Pancreas (tissue), 10 donors: ENCODE measurements at regions not wholly inside any gene's neighbourhood (a gene's known extent, or its start where the extent isn't known, plus 50 kb on each side); places are given as distances from the start of the nearest gene placed in this dataset.

Experiments used
- ATAC-seq, 4 donors: fragments of 200-7000 bp; cut with Tn5 transposase; one replicate each; pipeline versions ENCODE4 v1.8.0 to v1.9.1; 2020; ENCODE audit warnings: mild to moderate bottlenecking in 4 of 4, moderate library complexity in 4 of 4
- DNase-seq, 6 donors: peaks; one replicate each; pipeline ENCODE4 v3.0.0-alpha.2; 2020
- FAIRE-seq: peaks from 2 replicates; lab custom pipeline; 2012; peaks lifted over from hg19 to GRCh38; lab: Jason Lieb, UNC
- H3K27ac ChIP-seq, 4 donors: fragments of 200-600 bp; sonication (generic); 1 replicate in 3 of 4; 2 replicates in 1 of 4; pipeline versions ENCODE4 v1.5.0 to v1.8.0; 2020
- H3K27me3 ChIP-seq, 4 donors: fragments of 200-600 bp; one replicate each; pipeline ENCODE4 v1.8.0; 2021
- H3K36me3 ChIP-seq, 3 donors: fragments of 200-600 bp; sonication (generic) in 1 of 3; one replicate each; pipeline versions ENCODE4 v1.5.0 to v1.8.0; 2020 to 2021
- H3K4me1 ChIP-seq, 3 donors: fragments of 200-600 bp; one replicate each; pipeline ENCODE4 v1.8.0; 2021
- H3K4me3 ChIP-seq, 4 donors: fragments of 200-600 bp; sonication (generic) in 2 of 4; one replicate each; pipeline versions ENCODE4 v1.5.0 to v1.8.0; 2020 to 2021
- H3K9me3 ChIP-seq, 4 donors: fragments of 200-600 bp; one replicate each; pipeline ENCODE4 v1.8.0; 2021
- CTCF ChIP-seq, 4 donors: fragments of 200-600 bp; sonication (generic) in 3 of 4; IDR thresholded peaks; one replicate each; pipeline versions ENCODE4 v1.5.0 to v1.8.0; 2021; ENCODE audit warnings: antibody characterized with exemption in 4 of 4
- WGBS, 2 donors: extraction: QIAGEN DNeasy Blood & Tissue Kit; methylation state at CpG; one replicate each; pipeline ENCODE4 v1.1.7; 2013; 5-methylcytosine and 5-hydroxymethylcytosine counted together
- intact Hi-C, 3 donors: fragments of 100-400 bp; cut with DNase I; formaldehyde crosslinking; loops; one replicate each; pipeline versions ENCODE4 v1.11.1 to v1.14.2; 2022
- donor health status: healthy with polysubstance abuse.
- donor health status: DM: no; HTN: no; CAD: no; lungs with moderate emphysema.
- donor health status: DM: no; HTN: no; CAD: no.
- donor health status: control.
- donor health status: control.
- donor health status: Bipolar disorder and iron deficiency.
- donor health status: DM: yes; HTN: yes; CAD: no.
- donor health status: DM: no; HTN: no; CAD: no.
- donor health status: DM: no; HTN: no; CAD: no.
- donor health status: DM: yes; HTN: yes; CAD: no.

GRCh38 chr2:67838205-67838604, 224.6 kb downstream of the C1D start:
- Histone ChIP-seq H3K27me3 (no peaks in the 10 kb centered on the region), H3K9me3 (no peaks in the 10 kb centered on the region), H3K4me3 (no peak overlapping the region), H3K36me3 (no peaks in the 10 kb centered on the region), H3K4me1 (peaks cover 20 to 34% (median 33%) of the 10 kb centered on the region in 3 donors), H3K27ac (peak overlapping the region in 3 of 4 donors; percentile 28 to 79 (median 79))
- ATAC-seq, result no peak
- WGBS, 2 donors, result 94 to 96% methylated on average over 3 of the region's 3 CpGs
- intact Hi-C loops, result loop anchor here in 1 of 3 donors (10.0 kb wide), 1 partner anchor 103 kb away; no protein-coding TSS in a partner anchor
- no peak for TF ChIP-seq CTCF (IDR thresholded peaks at IDR 0.05)
- DNase-seq, result no peak
- FAIRE-seq, result no peak

DNA sequence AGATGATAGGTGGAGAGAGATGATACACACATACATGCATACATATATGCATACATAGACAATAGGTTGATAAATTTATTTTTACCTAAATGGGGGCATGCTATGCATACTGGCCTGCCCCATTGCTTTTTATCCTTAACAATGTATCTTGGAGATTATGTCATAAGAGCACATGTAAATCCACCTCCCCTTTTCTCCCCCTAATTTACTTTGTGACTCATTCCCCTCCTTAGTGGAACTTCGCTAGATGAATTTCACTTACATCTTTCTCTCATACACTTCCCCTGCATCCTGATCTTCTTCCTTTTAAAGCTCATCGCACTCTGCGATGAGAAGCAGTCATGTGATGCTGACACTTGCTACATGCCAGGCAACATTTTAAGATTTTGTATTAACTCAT, 223.6 kb downstream of the C1D start:
- FAIRE-seq, result no peak
- no peak for TF ChIP-seq CTCF (IDR thresholded peaks at IDR 0.05)
- Histone ChIP-seq H3K4me3 (no peak overlapping the region), H3K27ac (no peak overlapping the region), H3K27me3 (no peaks in the 10 kb centered on the region), H3K4me1 (peaks cover 20 to 34% (median 33%) of the 10 kb centered on the region in 3 donors), H3K9me3 (no peaks in the 10 kb centered on the region), H3K36me3 (no peaks in the 10 kb centered on the region)
- intact Hi-C loops, result loop anchor here in 1 of 3 donors (10.0 kb wide), 1 partner anchor 104 kb away; no protein-coding TSS in a partner anchor
- ATAC-seq, result no peak
- DNase-seq, result no peak
- 73 to 74% methylated on average over 3 of the region's 3 CpGs for WGBS, 2 donors

GRCh38 chr2:67839668-67840067, 223.1 kb downstream of the C1D start:
- DNase-seq, result no peak
- no peak for FAIRE-seq
- H3K9me3 ChIP-seq, result no peaks in the 10 kb centered on the region
- peaks cover 20 to 34% (median 33%) of the 10 kb centered on the region in 3 donors for H3K4me1 ChIP-seq
- no peak for TF ChIP-seq CTCF (IDR thresholded peaks at IDR 0.05)
- no peak overlapping the region for H3K4me3 ChIP-seq
- no peaks in the 10 kb centered on the region for H3K36me3 ChIP-seq
- WGBS, 2 donors, result 39% methylated on average over 3 of the region's 3 CpGs
- no peaks in the 10 kb centered on the region for H3K27me3 ChIP-seq
- no peak for ATAC-seq
- intact Hi-C loops, result loop anchor here in 2 of 3 donors (5.0 to 10.0 kb wide), 2 partner anchors 105 to 107 kb away; no protein-coding TSS in a partner anchor
- H3K27ac ChIP-seq, result no peak overlapping the region

GRCh38 chr2:67840460-67841068, 222.2 kb downstream of the C1D start:
- DNase-seq, result peak; percentile 80 to 91 (median 82)
- TF ChIP-seq CTCF (IDR thresholded peaks at IDR 0.05), result peak; percentile 45 to 86 (median 75)
- H3K27ac ChIP-seq, result no peak overlapping the region
- H3K27me3 ChIP-seq, result no peaks in the 10 kb centered on the region
- 20 to 21% methylated on average over 5 of the region's 5 CpGs for WGBS, 2 donors
- H3K36me3 ChIP-seq, result no peaks in the 10 kb centered on the region
- FAIRE-seq, result no peak
- intact Hi-C loops, result loop anchor here in 1 of 3 donors (5.0 kb wide), 1 partner anchor 108 kb away; no protein-coding TSS in a partner anchor
- H3K9me3 ChIP-seq, result no peaks in the 10 kb centered on the region
- H3K4me1 ChIP-seq, result peaks cover 22 to 34% (median 34%) of the 10 kb centered on the region in 3 donors
- H3K4me3 ChIP-seq, result no peak overlapping the region
- peak; percentile 86 to 94 (median 90) for ATAC-seq

DNA sequence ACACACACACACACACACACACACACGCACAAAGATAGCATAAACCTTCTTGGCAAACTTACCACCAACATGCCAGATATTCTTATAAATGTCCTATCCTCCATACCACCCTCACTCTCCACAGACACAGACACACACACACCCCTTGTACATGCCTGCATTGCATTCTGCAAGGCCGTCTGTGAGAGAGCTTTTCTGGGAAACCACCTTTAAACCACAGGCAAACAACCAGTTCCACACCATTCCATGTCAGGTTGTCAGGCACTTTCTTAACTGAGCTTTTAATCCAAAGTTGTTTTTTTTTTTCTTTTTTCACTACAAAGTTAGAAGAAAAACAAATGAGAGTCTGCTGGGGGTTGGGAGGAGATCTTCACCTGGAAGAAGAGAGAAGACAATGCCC, 221.1 kb downstream of the C1D start:
- no peak for TF ChIP-seq CTCF (IDR thresholded peaks at IDR 0.05)
- FAIRE-seq, result no peak
- Histone ChIP-seq H3K27ac (no peak overlapping the region), H3K4me1 (peaks cover 16 to 31% (median 26%) of the 10 kb centered on the region in 3 donors), H3K9me3 (no peaks in the 10 kb centered on the region), H3K36me3 (no peaks in the 10 kb centered on the region), H3K4me3 (no peak overlapping the region), H3K27me3 (no peaks in the 10 kb centered on the region)
- intact Hi-C loops, result loop anchor here in 1 of 3 donors (5.0 kb wide), 1 partner anchor 109 kb away; no protein-coding TSS in a partner anchor
- ATAC-seq, result no peak
- WGBS, 2 donors, result 60 to 79% methylated on average over 2 of the region's 2 CpGs
- DNase-seq, result no peak
